ENCODE measurements at regions not wholly inside any gene's neighbourhood (a gene's known extent, or its start where the extent isn't known, plus 50 kb on each side); places are given as distances from the start of the nearest gene placed in this dataset.

GRCh38 chr16:55014022-55014421 is 83.4 kb downstream of the IRX5 start:
- ChIA-PET POLR2A (no interaction called here), CTCF (no interaction called here)
- no peak for TF ChIP-seq CTCF (IDR thresholded peaks at IDR 0.05; ENCODE audit: insufficient read depth, low read depth, low read length)
- Histone ChIP-seq H3K27me3 (ENCODE audit: control insufficient read depth, insufficient read depth, low read length) (no peaks in the 10 kb centered on the region), H3K36me3 (ENCODE audit: control insufficient read depth, insufficient read depth, low read length) (no peaks in the 10 kb centered on the region), H3K4me3 (ENCODE audit: low read depth, low read length) (no peak overlapping the region)
- DNase-seq (ENCODE audit: low read depth) = no peak

- CTCF ChIA-PET = interaction anchor here (0.9 kb wide), 1 partner anchor 25 kb away, joined by 3 read pairs; no protein-coding TSS in a partner anchor
These were observed 84.7 kb downstream of the IRX5 start for GRCh38 chr16:55015181-55015913.

GRCh38 chr16:55016515-55016914 is 85.8 kb downstream of the IRX5 start:
- ChIA-PET CTCF (no interaction called here), POLR2A (no interaction called here)
- H3K36me3 ChIP-seq (ENCODE audit: control insufficient read depth, insufficient read depth, low read length) = no peaks in the 10 kb centered on the region
- no peak overlapping the region for H3K4me3 ChIP-seq (ENCODE audit: low read depth, low read length)
- no peak for DNase-seq (ENCODE audit: low read depth)
- no peak for TF ChIP-seq CTCF (IDR thresholded peaks at IDR 0.05; ENCODE audit: insufficient read depth, low read depth, low read length)
- H3K27me3 ChIP-seq (ENCODE audit: control insufficient read depth, insufficient read depth, low read length) = no peaks in the 10 kb centered on the region

More at GRCh38 chr16:55015181-55015913, 84.7 kb downstream of the IRX5 start:
- POLR2A ChIA-PET = no interaction called here
- Histone ChIP-seq H3K36me3 (ENCODE audit: control insufficient read depth, insufficient read depth, low read length) (no peaks in the 10 kb centered on the region), H3K4me3 (ENCODE audit: low read depth, low read length) (no peak overlapping the region), H3K27me3 (ENCODE audit: control insufficient read depth, insufficient read depth, low read length) (no peaks in the 10 kb centered on the region)
- no peak for TF ChIP-seq CTCF (IDR thresholded peaks at IDR 0.05; ENCODE audit: insufficient read depth, low read depth, low read length)
- DNase-seq (ENCODE audit: low read depth) = no peak

GRCh38 chr16:55017321-55017720 is 86.7 kb downstream of the IRX5 start:
- CTCF ChIA-PET = no interaction called here
- no peaks in the 10 kb centered on the region for H3K36me3 ChIP-seq (ENCODE audit: control insufficient read depth, insufficient read depth, low read length)
- POLR2A ChIA-PET = no interaction called here
- no peaks in the 10 kb centered on the region for H3K27me3 ChIP-seq (ENCODE audit: control insufficient read depth, insufficient read depth, low read length)
- no peak overlapping the region for H3K4me3 ChIP-seq (ENCODE audit: low read depth, low read length)
- no peak for DNase-seq (ENCODE audit: low read depth)
- TF ChIP-seq CTCF (IDR thresholded peaks at IDR 0.05; ENCODE audit: insufficient read depth, low read depth, low read length) = no peak

- Histone ChIP-seq H3K36me3 (ENCODE audit: control insufficient read depth, insufficient read depth, low read length) (no peaks in the 10 kb centered on the region), H3K4me3 (ENCODE audit: low read depth, low read length) (no peak overlapping the region), H3K27me3 (ENCODE audit: control insufficient read depth, insufficient read depth, low read length) (no peaks in the 10 kb centered on the region)
- ChIA-PET POLR2A (no interaction called here), CTCF (no interaction called here)
- no peak for TF ChIP-seq CTCF (IDR thresholded peaks at IDR 0.05; ENCODE audit: insufficient read depth, low read depth, low read length)
- no peak for DNase-seq (ENCODE audit: low read depth)
These were observed 88.2 kb downstream of the IRX5 start for GRCh38 chr16:55018881-55019280.

All from BJ (cell line).